Hindlimb muscle (tissue), 1 donor: ENCODE measurements at regions not wholly inside any gene's neighbourhood (a gene's known extent, or its start where the extent isn't known, plus 50 kb on each side); places are given as distances from the start of the nearest gene placed in this dataset.

Experiments used
- DNase-seq: peaks from one replicate; pipeline ENCODE4 v3.0.0-alpha.2; 2013

- no peak for DNase-seq
Measured at GRCh38 chr7:15985587-15986384, 299.3 kb upstream of the MEOX2 start.

- no peak for DNase-seq
Measured at GRCh38 chr7:15977663-15978062, 291.2 kb upstream of the MEOX2 start.

- DNase-seq: peak; percentile 42
Measured at GRCh38 chr7:15972862-15973275, 286.4 kb upstream of the MEOX2 start.

- DNase-seq: no peak
Measured at GRCh38 chr7:15967551-15967950, 281.1 kb upstream of the MEOX2 start.

- DNase-seq: no peak
Measured at GRCh38 chr7:15967121-15967520, 280.6 kb upstream of the MEOX2 start.

- DNase-seq: no peak
Measured at GRCh38 chr7:15963206-15963605, 276.7 kb upstream of the MEOX2 start.

GRCh38 chr7:15954671-15955354, 268.3 kb upstream of the MEOX2 start:
- no peak for DNase-seq

GRCh38 chr7:15950299-15950698, 263.8 kb upstream of the MEOX2 start:
- DNase-seq: no peak

- DNase-seq: no peak
Measured at GRCh38 chr7:15947754-15948153, 261.3 kb upstream of the MEOX2 start.

- DNase-seq: no peak
Measured at GRCh38 chr7:15938115-15938514, 251.6 kb upstream of the MEOX2 start.

GRCh38 chr7:15937571-15937970, 251.1 kb upstream of the MEOX2 start:
- DNase-seq: no peak

- DNase-seq: peak; percentile 73
Measured at GRCh38 chr7:15936991-15937390, 250.5 kb upstream of the MEOX2 start.

- no peak for DNase-seq
Measured at GRCh38 chr7:15932318-15932717, 245.8 kb upstream of the MEOX2 start.

GRCh38 chr7:15929411-15929810, 242.9 kb upstream of the MEOX2 start:
- no peak for DNase-seq

- DNase-seq: no peak
Measured at GRCh38 chr7:15925608-15926007, 239.1 kb upstream of the MEOX2 start.

- no peak for DNase-seq
Measured at GRCh38 chr7:15924910-15925309, 238.4 kb upstream of the MEOX2 start.

- no peak for DNase-seq
Measured at GRCh38 chr7:15922002-15922401, 235.5 kb upstream of the MEOX2 start.

GRCh38 chr7:15921576-15921975, 235.1 kb upstream of the MEOX2 start:
- DNase-seq: no peak

- DNase-seq: no peak
Measured at GRCh38 chr7:15920953-15921352, 234.5 kb upstream of the MEOX2 start.

- DNase-seq: no peak
Measured at GRCh38 chr7:15916681-15917380, 230.3 kb upstream of the MEOX2 start.

GRCh38 chr7:15915686-15916293, 229.3 kb upstream of the MEOX2 start:
- no peak for DNase-seq

GRCh38 chr7:15914611-15915010, 228.1 kb upstream of the MEOX2 start:
- no peak for DNase-seq

GRCh38 chr7:15906436-15906835, 220.0 kb upstream of the MEOX2 start:
- DNase-seq: no peak
